IMR-90 (cell line): ENCODE measurements at regions not wholly inside any gene's neighbourhood (a gene's known extent, or its start where the extent isn't known, plus 50 kb on each side); places are given as distances from the start of the nearest gene placed in this dataset.

Experiments used
- ATAC-seq: fragments of 200-7000 bp; cut with Tn5 transposase; 2 replicates; pipeline ENCODE4 v1.9.1; 2020; ENCODE audit warnings: low read depth, mild to moderate bottlenecking, moderate library complexity
- BruUV-seq: library from RNA; stranded (reverse); fragments of 400-500 nt; replicated peaks from 2 replicates; lab custom pipeline; 2021; lab: Mats Ljungman, UMichigan
- CTCF ChIA-PET: fragments of 300-600 bp; formaldehyde crosslinking; extraction: SDS; loops from one replicate; lab custom pipeline; 2021; ENCODE audit warnings: antibody characterized with exemption; lab: Yijun Ruan, JAX
- POLR2A ChIA-PET: fragments of 300-600 bp; sonication (Branson Sonifier 250); formaldehyde crosslinking; loops from one replicate; lab custom pipeline; 2022; ENCODE audit warnings: antibody characterized with exemption; ENCODE audit not compliant: unreplicated experiment; lab: Charles Lee
- DNase-seq: peaks from one replicate; pipeline ENCODE4 v3.0.0; 2013
- H2AFZ ChIP-seq: replicated peaks from 2 replicates; pipeline ENCODE3; 2013; ENCODE audit warnings: low read length, mild to moderate bottlenecking; ENCODE audit not compliant: poor library complexity
- H2AK5ac ChIP-seq: 2 replicates; pipeline ENCODE4 v1.6.1; 2013; ENCODE audit warnings: low read depth, low read length, inconsistent platforms
- H2AK9ac ChIP-seq: replicated peaks from 2 replicates; pipeline ENCODE3; 2013; ENCODE audit warnings: mild to moderate bottlenecking, low read depth, low read length, moderate library complexity; ENCODE audit not compliant: poor library complexity
- H2BK120ac ChIP-seq: 2 replicates; pipeline ENCODE4 v1.6.1; 2013; ENCODE audit warnings: low read depth, low read length, inconsistent platforms
- H2BK15ac ChIP-seq: 3 replicates; pipeline ENCODE4 v1.6.1; 2013; ENCODE audit warnings: low read depth, low read length, inconsistent platforms
- H2BK20ac ChIP-seq: 2 replicates; pipeline ENCODE4 v1.6.1; 2013; ENCODE audit warnings: low read depth, mild to moderate bottlenecking, inconsistent platforms, low read length, moderate library complexity
- H2BK5ac ChIP-seq: 2 replicates; pipeline ENCODE4 v1.6.1; 2013; ENCODE audit warnings: mild to moderate bottlenecking, low read depth, low read length, inconsistent platforms; ENCODE audit not compliant: poor library complexity, severe bottlenecking
- H3K14ac ChIP-seq: replicated peaks from 2 replicates; pipeline ENCODE4 v1.6.1; 2013; ENCODE audit warnings: low read depth, low read length, inconsistent platforms
- H3K18ac ChIP-seq: 2 replicates; pipeline ENCODE4 v1.6.1; 2013; ENCODE audit warnings: low read depth, low read length, control low read depth
- H3K23ac ChIP-seq: 2 replicates; pipeline ENCODE4 v1.6.1; 2013; ENCODE audit warnings: low read depth, low read length, inconsistent platforms
- H3K27ac ChIP-seq: 2 replicates; pipeline ENCODE4 v1.5.1; 2013; ENCODE audit warnings: mild to moderate bottlenecking, control low read depth, low read length; ENCODE audit not compliant: insufficient read depth
- H3K27me3 ChIP-seq: 2 replicates; pipeline ENCODE4 v1.6.1; 2013; ENCODE audit warnings: low read length; ENCODE audit not compliant: control insufficient read depth, insufficient read depth
- H3K36me3 ChIP-seq: 2 replicates; pipeline ENCODE4 v1.6.1; 2013; ENCODE audit warnings: low read length, mixed read lengths; ENCODE audit not compliant: control insufficient read depth, insufficient read depth
- H3K4ac ChIP-seq: 2 replicates; pipeline ENCODE4 v1.6.1; 2013; ENCODE audit warnings: low read depth, low read length, inconsistent platforms
- H3K4me1 ChIP-seq: 2 replicates; pipeline ENCODE4 v1.6.1; 2013; ENCODE audit warnings: low read length, mixed read lengths; ENCODE audit not compliant: control insufficient read depth, insufficient read depth
- H3K4me2 ChIP-seq: 2 replicates; pipeline ENCODE4 v1.6.1; 2013; ENCODE audit warnings: low read depth, mild to moderate bottlenecking, control low read depth, low read length, moderate library complexity
- H3K4me3 ChIP-seq: 2 replicates; pipeline ENCODE4 v1.5.1; 2013; ENCODE audit warnings: low read depth, mild to moderate bottlenecking, control low read depth, low read length, moderate library complexity; ENCODE audit not compliant: insufficient read depth
- H3K56ac ChIP-seq: 2 replicates; pipeline ENCODE4 v1.6.1; 2013; ENCODE audit warnings: low read length, inconsistent platforms; ENCODE audit not compliant: insufficient read depth; ENCODE audit errors: extremely low read depth
- H3K79me1 ChIP-seq, 2 experiments: 2 replicates each; pipeline ENCODE4 v1.6.1; 2013; ENCODE audit warnings: low read length in 2 of 2, inconsistent platforms in 1 of 2, low read depth in 1 of 2
- H3K9ac ChIP-seq: 2 replicates; pipeline ENCODE4 v1.6.1; 2013; ENCODE audit warnings: low read depth, low read length, control low read depth
- H3K9me1 ChIP-seq: 2 replicates; pipeline ENCODE4 v1.6.1; 2013; ENCODE audit warnings: low read length, inconsistent platforms; ENCODE audit not compliant: insufficient read depth
- H3K9me3 ChIP-seq: 2 replicates; pipeline ENCODE4 v1.6.1; 2013; ENCODE audit warnings: low read length; ENCODE audit not compliant: control insufficient read depth, insufficient read depth
- H4K20me1 ChIP-seq: 2 replicates; pipeline ENCODE4 v1.6.1; 2013; ENCODE audit warnings: low read length, inconsistent platforms; ENCODE audit not compliant: insufficient read depth
- H4K5ac ChIP-seq: 2 replicates; pipeline ENCODE4 v1.6.1; 2013; ENCODE audit warnings: mild to moderate bottlenecking, low read depth, low read length, control low read depth
- H4K8ac ChIP-seq, 2 experiments: 2 replicates each; pipeline ENCODE4 v1.6.1; 2013; ENCODE audit warnings: low read depth in 2 of 2, low read length in 2 of 2, control low read depth in 1 of 2, inconsistent platforms in 1 of 2
- H4K91ac ChIP-seq: 2 replicates; pipeline ENCODE4 v1.6.1; 2013; ENCODE audit warnings: low read depth, low read length, inconsistent platforms; ENCODE audit not compliant: insufficient read depth
- CEBPB ChIP-seq: IDR thresholded peaks from 2 replicates; pipeline ENCODE4 v1.6.1; 2012; ENCODE audit warnings: low read depth, low read length, improper control_type of control experiment
- WGBS, 2 experiments: methylation state at CpG; one replicate each; pipeline versions ENCODE4 v1.1.5 to v1.1.7; 2013; ENCODE audit warnings: missing lambda C conversion rate in 2 of 2; ENCODE audit not compliant: insufficient read length in 1 of 2; ENCODE audit errors: extremely low coverage in 2 of 2; 5-methylcytosine and 5-hydroxymethylcytosine counted together
- dilution Hi-C: fragments of 300-500 bp; cut with HindIII; formaldehyde crosslinking; loops from one replicate; pipeline ENCODE4 v1.14.3; 2018; ENCODE audit warnings: low sequenced_read_pairs; ENCODE audit not compliant: unreplicated experiment
- in situ Hi-C: fragments of 300-500 bp; cut with MboI; formaldehyde crosslinking; loops from 3 replicates; pipeline ENCODE4 v1.14.3; 2019; ENCODE audit warnings: low sequenced_read_pairs, inconsistent platforms, mixed read lengths
- intact Hi-C: fragments of 100-400 bp; cut with micrococcal nuclease; formaldehyde crosslinking; loops from 2 replicates; pipeline ENCODE4 v1.10.0; 2022
- TF ChIP-seq, protein P1 (sequence below): fragments of 150-350 bp; IDR thresholded peaks from 2 replicates; pipeline ENCODE4 v1.6.1; 2017; ENCODE audit warnings: mild to moderate bottlenecking, antibody characterized with exemption, low read length, low read depth

- peak overlapping the region; percentile 36 to 41; a peak in 2 of 4 replicates for H4K8ac ChIP-seq
- no TSS peak for BruUV-seq
- no peaks in the 10 kb centered on the region for H3K36me3 ChIP-seq
- H3K18ac ChIP-seq = peak overlapping the region; percentile 89
- no peak overlapping the region for H3K9ac ChIP-seq
- H3K4me3 ChIP-seq = no peak overlapping the region
- POLR2A ChIA-PET = no interaction called here
- peak overlapping the region; percentile 84 for H2BK5ac ChIP-seq
- no peaks in the 10 kb centered on the region for H3K79me1 ChIP-seq
- H3K23ac ChIP-seq = peak overlapping the region; percentile 18; the same call in 1 of the 2 replicates
- H3K27me3 ChIP-seq = no peaks in the 10 kb centered on the region
- dilution Hi-C loops (no loop called here), in situ Hi-C loops (no loop called here), intact Hi-C loops (no loop called here)
- H3K9me3 ChIP-seq = no peaks in the 10 kb centered on the region
- peak overlapping the region; percentile 54; the same call in 1 of the 2 replicates for H3K27ac ChIP-seq
- no CpG with 5 or more reads among the region's 4 CpGs for WGBS, 2 experiments
- no peaks in the 10 kb centered on the region for H3K9me1 ChIP-seq
- peak overlapping the region; percentile 99; the same call in 1 of the 2 replicates for H4K5ac ChIP-seq
- H2AK9ac ChIP-seq = no peak overlapping the region
- H3K4me2 ChIP-seq = peak overlapping the region; percentile 33; the same call in 1 of the 2 replicates
- H2BK20ac ChIP-seq = peak overlapping the region; percentile 76; the same call in 1 of the 2 replicates
- CTCF ChIA-PET = no interaction called here
- peak overlapping the region; percentile 75 for H2BK120ac ChIP-seq
- H4K91ac ChIP-seq = peak overlapping the region; percentile 8; the same call in 1 of the 2 replicates
- H3K4me1 ChIP-seq = peaks cover 7% of the 10 kb centered on the region
- H3K4ac ChIP-seq = peak overlapping the region; percentile 77; the same call in 1 of the 2 replicates
- no peak overlapping the region for H2AK5ac ChIP-seq
- H2AFZ ChIP-seq = no peak overlapping the region
- peak; percentile 82 for TF ChIP-seq CEBPB
- TF ChIP-seq, protein P1, sequence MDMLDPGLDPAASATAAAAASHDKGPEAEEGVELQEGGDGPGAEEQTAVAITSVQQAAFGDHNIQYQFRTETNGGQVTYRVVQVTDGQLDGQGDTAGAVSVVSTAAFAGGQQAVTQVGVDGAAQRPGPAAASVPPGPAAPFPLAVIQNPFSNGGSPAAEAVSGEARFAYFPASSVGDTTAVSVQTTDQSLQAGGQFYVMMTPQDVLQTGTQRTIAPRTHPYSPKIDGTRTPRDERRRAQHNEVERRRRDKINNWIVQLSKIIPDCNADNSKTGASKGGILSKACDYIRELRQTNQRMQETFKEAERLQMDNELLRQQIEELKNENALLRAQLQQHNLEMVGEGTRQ = no peak
- H3K56ac ChIP-seq = no peak overlapping the region
- H4K20me1 ChIP-seq = no peaks in the 10 kb centered on the region
- ATAC-seq = peak; percentile 29; the same call in 1 of the 2 replicates
- peak; percentile 82 for DNase-seq
- peak overlapping the region; percentile 53; the same call in 1 of the 2 replicates for H3K14ac ChIP-seq
- H2BK15ac ChIP-seq = peak overlapping the region; percentile 69; the same call in 2 of the 3 replicates
Observed at GRCh38 chr5:33336891-33337636, 103.7 kb upstream of the TARS1 start.
